ENCODE measurements at regions not wholly inside any gene's neighbourhood (a gene's known extent, or its start where the extent isn't known, plus 50 kb on each side); places are given as distances from the start of the nearest gene placed in this dataset.

- TF ChIP-seq CTCF (IDR thresholded peaks at IDR 0.05) (no peak), POLR2A (IDR thresholded peaks at IDR 0.05) (no peak)
Observed at GRCh38 chr7:113793171-113793570, 125.6 kb downstream of the PPP1R3A start.
